KMS-11 (cell line): ENCODE measurements at regions not wholly inside any gene's neighbourhood (a gene's known extent, or its start where the extent isn't known, plus 50 kb on each side); places are given as distances from the start of the nearest gene placed in this dataset.

ENCODE experiments used
- H2AFZ ChIP-seq: fragments of 200-600 bp; sonication (generic); 2 replicates; pipeline ENCODE4 v1.6.1; 2016; ENCODE audit warnings: antibody characterized with exemption, mixed run types, low read depth
- H3K27ac ChIP-seq: fragments of 200-600 bp; sonication (generic); 2 replicates; pipeline ENCODE4 v1.6.1; 2016; ENCODE audit warnings: mild to moderate bottlenecking, mixed run types
- H3K27me3 ChIP-seq: fragments of 200-600 bp; sonication (generic); 2 replicates; pipeline ENCODE4 v1.6.1; 2017; ENCODE audit warnings: mild to moderate bottlenecking, low read depth, mixed run types, moderate library complexity; ENCODE audit not compliant: insufficient read depth
- H3K36me3 ChIP-seq: fragments of 200-600 bp; sonication (generic); 2 replicates; pipeline ENCODE4 v1.6.1; 2017; ENCODE audit warnings: mild to moderate bottlenecking, mixed run types; ENCODE audit not compliant: insufficient read depth
- H3K4me1 ChIP-seq: fragments of 200-600 bp; sonication (generic); 2 replicates; pipeline ENCODE4 v1.6.1; 2016; ENCODE audit warnings: mild to moderate bottlenecking, low read depth, mixed run types; ENCODE audit not compliant: poor library complexity, severe bottlenecking
- H3K4me2 ChIP-seq: fragments of 200-600 bp; sonication (generic); 2 replicates; pipeline ENCODE4 v1.7.0; 2016; ENCODE audit warnings: mild to moderate bottlenecking, mixed run types
- H3K4me3 ChIP-seq: fragments of 200-600 bp; sonication (generic); IDR thresholded peaks from 2 replicates; pipeline ENCODE4 v1.6.1; 2017; ENCODE audit warnings: low read depth, low read length, mixed read lengths; ENCODE audit not compliant: insufficient read depth
- H3K79me2 ChIP-seq: fragments of 200-600 bp; sonication (generic); 2 replicates; pipeline ENCODE4 v1.6.1; 2016; ENCODE audit warnings: low read depth, mixed run types; ENCODE audit not compliant: insufficient read depth
- H3K9ac ChIP-seq: fragments of 200-600 bp; sonication (generic); 2 replicates; pipeline ENCODE4 v1.6.1; 2016; ENCODE audit warnings: mild to moderate bottlenecking, mixed run types
- H4K20me1 ChIP-seq: fragments of 200-600 bp; sonication (generic); 2 replicates; pipeline ENCODE4 v1.6.1; 2016; ENCODE audit warnings: mild to moderate bottlenecking, mixed run types; ENCODE audit not compliant: insufficient read depth
- TF ChIP-seq, protein P1 (sequence below): fragments of 200-600 bp; sonication (generic); conservative IDR thresholded peaks from 2 replicates; pipeline ENCODE4 v1.6.1; 2017; ENCODE audit warnings: low read depth, mild to moderate bottlenecking, antibody characterized with exemption, low read length, moderate library complexity, mixed read lengths

DNA sequence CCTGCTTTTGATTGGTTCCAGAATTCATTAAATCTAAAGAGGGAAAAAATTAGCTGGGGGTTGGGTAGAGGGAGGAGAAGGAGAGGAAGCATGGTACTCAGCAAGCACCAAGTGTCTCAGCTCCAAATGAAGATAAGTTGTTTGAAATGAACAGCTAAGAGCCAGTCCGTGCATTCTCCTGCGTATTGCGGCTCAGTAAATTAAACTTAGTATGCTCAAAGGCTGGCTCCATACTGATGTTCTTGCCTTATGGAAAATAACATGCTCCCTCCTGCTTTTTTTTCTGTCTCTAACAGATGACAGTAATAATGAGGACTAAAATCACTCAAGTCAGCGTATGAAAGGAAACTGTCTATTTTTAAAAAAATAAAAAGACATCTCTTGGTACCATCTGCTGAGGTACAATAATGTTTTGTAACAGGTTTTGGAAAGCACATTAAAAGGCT lies 161.0 kb downstream of the SPATA31D1 start:
- H3K27ac ChIP-seq = no peak overlapping the region
- no peak overlapping the region for H3K4me3 ChIP-seq
- H3K4me2 ChIP-seq = no peak overlapping the region
- H2AFZ ChIP-seq = no peak overlapping the region
- peaks cover 74% of the 10 kb centered on the region for H3K4me1 ChIP-seq
- H3K9ac ChIP-seq = no peak overlapping the region
- TF ChIP-seq, protein P1, sequence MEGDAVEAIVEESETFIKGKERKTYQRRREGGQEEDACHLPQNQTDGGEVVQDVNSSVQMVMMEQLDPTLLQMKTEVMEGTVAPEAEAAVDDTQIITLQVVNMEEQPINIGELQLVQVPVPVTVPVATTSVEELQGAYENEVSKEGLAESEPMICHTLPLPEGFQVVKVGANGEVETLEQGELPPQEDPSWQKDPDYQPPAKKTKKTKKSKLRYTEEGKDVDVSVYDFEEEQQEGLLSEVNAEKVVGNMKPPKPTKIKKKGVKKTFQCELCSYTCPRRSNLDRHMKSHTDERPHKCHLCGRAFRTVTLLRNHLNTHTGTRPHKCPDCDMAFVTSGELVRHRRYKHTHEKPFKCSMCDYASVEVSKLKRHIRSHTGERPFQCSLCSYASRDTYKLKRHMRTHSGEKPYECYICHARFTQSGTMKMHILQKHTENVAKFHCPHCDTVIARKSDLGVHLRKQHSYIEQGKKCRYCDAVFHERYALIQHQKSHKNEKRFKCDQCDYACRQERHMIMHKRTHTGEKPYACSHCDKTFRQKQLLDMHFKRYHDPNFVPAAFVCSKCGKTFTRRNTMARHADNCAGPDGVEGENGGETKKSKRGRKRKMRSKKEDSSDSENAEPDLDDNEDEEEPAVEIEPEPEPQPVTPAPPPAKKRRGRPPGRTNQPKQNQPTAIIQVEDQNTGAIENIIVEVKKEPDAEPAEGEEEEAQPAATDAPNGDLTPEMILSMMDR = no peak
- no peaks in the 10 kb centered on the region for H3K27me3 ChIP-seq
- no peaks in the 10 kb centered on the region; the same call in 1 of the 2 replicates for H3K79me2 ChIP-seq
- H4K20me1 ChIP-seq = no peaks in the 10 kb centered on the region
- no peaks in the 10 kb centered on the region for H3K36me3 ChIP-seq

DNA sequence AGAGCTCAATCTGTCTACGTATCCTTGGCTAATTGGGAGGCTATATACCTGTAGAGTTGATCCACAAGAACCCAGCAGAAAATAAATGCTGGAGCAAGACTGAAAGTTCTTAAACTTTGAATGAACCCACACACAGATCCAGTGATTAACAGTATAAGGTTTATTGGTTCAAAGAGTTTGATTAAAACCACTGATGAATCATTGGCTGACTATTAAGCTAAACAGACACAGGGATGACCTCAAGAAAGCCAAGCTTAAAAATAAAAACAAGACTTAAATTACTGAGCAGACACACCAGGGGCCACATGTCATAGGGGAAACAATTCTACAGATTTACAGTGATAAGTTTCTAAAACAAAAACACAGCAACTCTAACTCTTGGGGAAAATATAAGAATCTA lies 163.6 kb downstream of the SPATA31D1 start:
- H3K9ac ChIP-seq = no peak overlapping the region
- peaks cover 93% of the 10 kb centered on the region for H3K4me1 ChIP-seq
- no peak overlapping the region for H3K4me3 ChIP-seq
- no peaks in the 10 kb centered on the region for H3K27me3 ChIP-seq
- H4K20me1 ChIP-seq = no peaks in the 10 kb centered on the region
- no peak overlapping the region for H2AFZ ChIP-seq
- TF ChIP-seq, protein P1 = no peak
- no peak overlapping the region for H3K27ac ChIP-seq
- no peaks in the 10 kb centered on the region for H3K36me3 ChIP-seq
- H3K4me2 ChIP-seq = no peak overlapping the region
- H3K79me2 ChIP-seq = no peaks in the 10 kb centered on the region; the same call in 1 of the 2 replicates

DNA sequence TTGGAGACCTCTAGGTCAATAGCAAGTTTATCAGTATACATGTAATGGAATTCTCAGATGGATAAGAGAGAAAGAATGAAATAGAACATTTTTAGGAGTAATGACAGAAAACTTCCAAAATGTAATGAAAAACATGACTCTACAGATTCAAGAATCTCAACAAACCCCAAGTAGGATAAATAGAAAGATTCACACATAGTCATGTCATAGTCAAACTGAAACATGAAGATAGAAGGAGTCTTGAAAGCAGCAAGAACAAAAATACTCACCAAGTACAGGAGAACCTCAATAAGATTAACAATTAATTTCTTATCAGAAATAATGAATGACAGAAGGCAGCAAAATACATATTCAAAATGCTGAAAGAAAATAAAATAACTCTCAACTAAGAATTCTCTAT lies 164.5 kb downstream of the SPATA31D1 start:
- H3K27me3 ChIP-seq = no peaks in the 10 kb centered on the region
- no peaks in the 10 kb centered on the region; the same call in 1 of the 2 replicates for H3K79me2 ChIP-seq
- H3K27ac ChIP-seq = peak overlapping the region; percentile 3; the same call in 1 of the 2 replicates
- no peak overlapping the region for H3K9ac ChIP-seq
- no peaks in the 10 kb centered on the region for H4K20me1 ChIP-seq
- TF ChIP-seq, protein P1 = no peak
- no peaks in the 10 kb centered on the region for H3K36me3 ChIP-seq
- H3K4me3 ChIP-seq = no peak overlapping the region
- H3K4me2 ChIP-seq = peak overlapping the region; percentile 74
- no peak overlapping the region for H2AFZ ChIP-seq
- peaks cover 89% of the 10 kb centered on the region for H3K4me1 ChIP-seq

DNA sequence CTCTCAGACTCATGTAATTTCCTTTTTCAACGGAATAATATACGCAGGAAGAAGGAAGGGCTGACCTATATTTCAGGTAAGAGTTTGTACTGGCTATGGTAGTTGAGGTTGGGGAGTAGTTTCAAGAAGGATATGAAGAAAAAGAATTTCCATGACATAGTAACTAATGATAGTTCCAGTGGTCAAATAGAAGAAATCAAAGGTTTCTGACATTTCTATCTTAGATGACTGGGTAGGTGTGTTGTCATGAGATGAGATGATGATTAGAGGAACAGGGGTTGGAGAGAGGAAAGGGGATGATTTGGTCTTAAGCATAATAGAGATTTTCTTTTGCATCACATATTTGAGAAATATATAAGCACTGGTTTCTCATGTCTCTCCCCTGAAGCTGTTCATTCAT lies 166.0 kb downstream of the SPATA31D1 start:
- no peaks in the 10 kb centered on the region; the same call in 1 of the 2 replicates for H3K79me2 ChIP-seq
- H3K27ac ChIP-seq = no peak overlapping the region
- no peaks in the 10 kb centered on the region for H3K36me3 ChIP-seq
- TF ChIP-seq, protein P1 = no peak
- no peak overlapping the region for H3K9ac ChIP-seq
- H3K4me1 ChIP-seq = peaks cover 75% of the 10 kb centered on the region
- no peaks in the 10 kb centered on the region for H3K27me3 ChIP-seq
- no peak overlapping the region for H3K4me3 ChIP-seq
- H4K20me1 ChIP-seq = no peaks in the 10 kb centered on the region
- H2AFZ ChIP-seq = no peak overlapping the region
- H3K4me2 ChIP-seq = peak overlapping the region; percentile 53
